Stimulated activated naive CD8-positive, alpha-beta T cell treated with anti-CD3 and anti-CD28 coated beads, Interleukin-15, Interleukin-2, amounts not matched to agents 100 ng/mL and 50 ng/mL, for 24 hours (primary cell): ENCODE measurements at regions not wholly inside any gene's neighbourhood (a gene's known extent, or its start where the extent isn't known, plus 50 kb on each side); places are given as distances from the start of the nearest gene placed in this dataset.

Source experiments
- H3K27ac Mint-ChIP-seq: one replicate; pipeline ENCODE4 v1.8.0; 2021; ENCODE audit warnings: mild to moderate bottlenecking, mixed read lengths
- H3K27me3 Mint-ChIP-seq: one replicate; pipeline ENCODE4 v1.8.0; 2021; ENCODE audit warnings: mixed read lengths
- H3K36me3 Mint-ChIP-seq: one replicate; pipeline ENCODE4 v1.8.0; 2021; ENCODE audit warnings: low read depth, mixed read lengths
- H3K4me1 Mint-ChIP-seq: one replicate; pipeline ENCODE4 v1.8.0; 2021; ENCODE audit warnings: low read depth, mixed read lengths
- H3K4me3 Mint-ChIP-seq: one replicate; pipeline ENCODE4 v1.8.0; 2021; ENCODE audit warnings: mild to moderate bottlenecking, mixed read lengths
- H3K9me3 Mint-ChIP-seq: one replicate; pipeline ENCODE4 v1.8.0; 2021; ENCODE audit warnings: mixed read lengths

DNA sequence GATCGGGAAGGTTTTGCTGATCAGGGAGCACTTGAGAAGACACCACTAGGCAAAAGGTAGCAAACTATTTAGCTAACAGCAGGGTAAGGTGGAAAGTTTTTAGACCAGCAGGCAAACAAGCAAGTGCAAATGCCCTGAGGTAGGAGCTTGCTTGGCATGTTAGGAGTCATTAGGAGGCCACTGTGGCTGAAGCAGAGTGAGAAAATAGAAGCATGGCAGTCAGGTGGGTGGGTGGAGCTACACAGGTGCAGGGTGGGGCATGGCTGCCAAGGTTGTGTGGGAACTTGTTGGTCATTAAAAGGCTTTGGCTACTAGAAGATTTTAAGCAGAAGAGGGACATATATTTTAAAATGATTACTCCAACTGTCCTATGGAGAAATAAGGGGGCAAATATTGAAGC is 77.3 kb downstream of the EDN1 start:
- H3K36me3 Mint-ChIP-seq, result no peaks in the 10 kb centered on the region
- H3K27me3 Mint-ChIP-seq, result peaks cover 14% of the 10 kb centered on the region
- peaks cover 7% of the 10 kb centered on the region for H3K9me3 Mint-ChIP-seq
- no peak overlapping the region for H3K27ac Mint-ChIP-seq
- H3K4me3 Mint-ChIP-seq, result no peak overlapping the region
- no peaks in the 10 kb centered on the region for H3K4me1 Mint-ChIP-seq

DNA sequence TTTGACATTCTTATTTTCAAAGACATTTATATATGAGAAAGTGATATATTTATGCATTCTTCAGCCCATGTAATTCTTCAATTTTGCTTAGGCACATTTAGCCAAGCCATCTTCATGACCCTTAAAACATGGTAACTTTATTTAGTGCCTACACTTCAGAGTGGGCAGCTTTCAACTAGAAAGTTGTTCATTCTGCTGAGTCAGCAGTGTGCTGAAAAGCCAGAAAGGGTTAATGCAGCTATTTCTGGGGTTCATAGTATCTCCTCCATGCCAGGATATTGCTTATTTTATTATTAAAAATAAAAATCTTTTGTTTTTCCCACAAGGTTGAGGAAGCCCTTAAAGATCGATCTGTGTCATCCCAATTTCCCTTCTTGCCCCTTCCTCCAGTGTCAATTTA is 79.2 kb downstream of the EDN1 start:
- H3K9me3 Mint-ChIP-seq, result peaks cover 7% of the 10 kb centered on the region
- no peaks in the 10 kb centered on the region for H3K4me1 Mint-ChIP-seq
- H3K27me3 Mint-ChIP-seq, result peaks cover 11% of the 10 kb centered on the region
- H3K27ac Mint-ChIP-seq, result no peak overlapping the region
- H3K36me3 Mint-ChIP-seq, result no peaks in the 10 kb centered on the region
- H3K4me3 Mint-ChIP-seq, result no peak overlapping the region

DNA sequence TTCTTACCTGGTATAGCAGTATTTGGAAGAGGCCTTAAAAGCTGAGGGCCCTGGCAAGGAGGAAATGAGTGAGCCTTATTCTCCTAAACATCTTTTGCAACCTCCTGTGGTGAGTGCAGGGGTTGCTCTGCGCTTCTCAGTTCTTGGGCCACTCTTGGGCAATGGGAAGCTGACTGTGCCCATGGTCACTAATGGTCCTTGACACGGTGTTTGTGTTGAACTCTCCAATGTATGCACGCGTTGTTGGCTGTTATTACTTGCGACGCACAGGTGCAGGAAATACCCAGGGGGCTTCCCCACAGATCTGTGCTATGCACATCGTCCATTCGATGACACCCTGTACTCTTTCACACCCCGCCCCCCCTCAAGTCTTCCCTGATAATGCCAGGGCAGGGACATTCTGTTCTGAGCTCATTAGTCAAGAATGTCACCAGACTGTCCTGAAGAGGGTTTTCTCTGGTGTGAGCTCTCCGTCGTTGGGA is 79.7 kb downstream of the EDN1 start:
- Mint-ChIP-seq H3K27ac (no peak overlapping the region), H3K9me3 (peaks cover 7% of the 10 kb centered on the region), H3K4me3 (no peak overlapping the region), H3K4me1 (no peaks in the 10 kb centered on the region), H3K27me3 (peaks cover 11% of the 10 kb centered on the region), H3K36me3 (no peaks in the 10 kb centered on the region)

DNA sequence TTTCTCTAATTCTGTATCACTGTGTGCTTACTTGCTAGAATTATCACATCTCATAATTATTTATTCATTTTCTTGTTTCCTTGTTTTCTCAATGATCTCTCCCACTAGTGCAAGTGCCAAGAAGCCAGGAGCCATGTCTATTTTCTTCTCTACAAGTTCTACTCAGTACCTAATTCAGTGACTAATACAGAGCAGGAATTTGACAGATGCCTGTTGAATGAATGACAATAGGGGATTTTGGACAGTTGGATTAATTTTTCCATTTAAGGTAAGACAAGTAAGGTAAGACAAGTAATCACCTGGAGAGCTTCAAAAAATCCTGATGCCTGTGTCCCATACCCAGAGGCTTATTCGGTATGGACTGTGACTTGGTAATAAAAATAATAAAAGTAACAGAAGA is 81.0 kb downstream of the EDN1 start:
- Mint-ChIP-seq H3K27ac (no peak overlapping the region), H3K4me3 (no peak overlapping the region), H3K36me3 (no peaks in the 10 kb centered on the region), H3K4me1 (no peaks in the 10 kb centered on the region), H3K9me3 (peaks cover 7% of the 10 kb centered on the region), H3K27me3 (peaks cover 14% of the 10 kb centered on the region)

DNA sequence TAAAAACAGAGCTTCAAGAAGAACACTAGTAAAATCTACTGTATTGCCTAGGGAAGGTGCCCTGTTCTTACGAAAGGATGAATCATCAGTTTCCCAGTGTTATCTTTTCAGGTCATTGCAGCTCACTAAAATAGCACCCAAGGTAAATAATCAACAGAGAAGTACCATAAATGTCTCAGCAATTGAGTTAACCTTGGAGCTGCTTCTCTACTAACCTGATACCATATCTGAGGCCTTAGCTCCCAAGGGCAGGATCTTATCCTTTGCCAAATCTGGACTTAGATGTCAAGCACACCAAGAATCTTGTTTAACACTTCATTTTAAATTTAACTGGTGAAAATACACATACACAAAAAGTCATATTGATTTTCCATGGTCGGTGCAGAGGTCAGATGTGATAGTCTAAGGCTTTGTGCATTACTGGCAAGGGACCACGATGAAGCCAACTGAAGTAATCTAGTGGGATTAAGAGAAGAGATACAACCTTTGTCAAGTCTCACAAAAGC is 81.5 kb downstream of the EDN1 start:
- H3K4me3 Mint-ChIP-seq, result no peak overlapping the region
- H3K9me3 Mint-ChIP-seq, result peaks cover 7% of the 10 kb centered on the region
- H3K27ac Mint-ChIP-seq, result no peak overlapping the region
- no peaks in the 10 kb centered on the region for H3K4me1 Mint-ChIP-seq
- H3K36me3 Mint-ChIP-seq, result no peaks in the 10 kb centered on the region
- H3K27me3 Mint-ChIP-seq, result peaks cover 16% of the 10 kb centered on the region

DNA sequence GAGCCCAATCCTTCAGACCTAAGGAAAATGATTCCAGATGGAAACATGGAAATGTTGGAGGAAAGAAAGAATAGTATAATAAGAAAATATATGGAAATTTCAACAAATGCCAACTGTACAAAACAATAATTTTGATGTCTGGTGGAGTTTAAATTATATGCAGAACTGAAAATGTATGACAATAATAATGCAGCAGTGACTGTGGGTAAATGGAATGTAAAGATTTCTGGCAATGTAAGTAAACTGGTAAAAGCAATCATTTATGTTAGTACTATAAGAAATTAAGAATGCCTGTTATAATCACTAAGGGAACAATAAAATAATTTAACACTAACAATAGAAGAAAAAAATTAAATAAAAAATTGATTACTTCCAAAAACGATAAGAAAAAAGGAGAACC is 89.0 kb downstream of the EDN1 start:
- peaks cover 34% of the 10 kb centered on the region for H3K27me3 Mint-ChIP-seq
- no peaks in the 10 kb centered on the region for H3K9me3 Mint-ChIP-seq
- H3K4me1 Mint-ChIP-seq, result no peaks in the 10 kb centered on the region
- H3K27ac Mint-ChIP-seq, result no peak overlapping the region
- no peak overlapping the region for H3K4me3 Mint-ChIP-seq
- H3K36me3 Mint-ChIP-seq, result no peaks in the 10 kb centered on the region

DNA sequence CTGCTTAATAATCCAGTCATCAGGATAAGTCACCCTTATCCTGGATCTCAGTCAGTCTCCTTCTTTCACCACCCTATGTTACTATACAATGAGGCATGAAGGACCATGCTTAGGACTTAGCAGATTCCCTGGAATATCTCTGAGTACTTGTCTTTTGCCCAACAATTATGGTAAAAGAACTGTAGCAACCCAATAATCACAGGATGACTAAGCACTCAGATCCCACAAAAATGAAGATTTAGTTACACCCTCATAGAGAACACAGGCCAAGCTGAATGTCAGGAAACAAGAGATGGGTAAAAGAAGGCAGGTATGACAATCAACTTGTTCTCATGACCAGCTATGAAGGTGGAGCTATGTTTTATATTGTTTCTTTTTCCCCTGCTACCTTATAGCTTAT is 91.4 kb downstream of the EDN1 start:
- H3K36me3 Mint-ChIP-seq, result no peaks in the 10 kb centered on the region
- H3K4me1 Mint-ChIP-seq, result no peaks in the 10 kb centered on the region
- no peak overlapping the region for H3K27ac Mint-ChIP-seq
- peaks cover 28% of the 10 kb centered on the region for H3K27me3 Mint-ChIP-seq
- no peak overlapping the region for H3K4me3 Mint-ChIP-seq
- no peaks in the 10 kb centered on the region for H3K9me3 Mint-ChIP-seq

DNA sequence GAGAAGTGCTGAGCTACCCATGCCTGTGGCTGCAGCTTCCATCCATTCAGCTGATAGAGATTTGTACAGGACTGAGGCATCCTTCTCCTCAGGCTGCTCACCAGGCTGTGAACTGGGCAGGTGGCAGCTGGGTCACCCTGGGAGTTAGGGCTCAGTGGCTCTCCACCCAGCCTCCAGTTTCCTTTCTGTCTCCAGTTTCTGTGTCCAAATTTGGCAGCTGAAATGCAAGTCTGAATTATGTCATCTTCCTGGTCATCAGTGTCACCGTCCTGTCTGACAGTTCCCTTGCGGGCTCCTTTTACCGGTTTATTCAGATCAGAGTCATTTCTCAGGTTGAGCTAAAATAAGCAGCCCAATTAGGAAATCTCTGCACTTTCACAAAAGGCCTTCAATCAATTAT is 93.3 kb downstream of the EDN1 start:
- Mint-ChIP-seq H3K36me3 (no peaks in the 10 kb centered on the region), H3K4me1 (no peaks in the 10 kb centered on the region), H3K27me3 (peaks cover 26% of the 10 kb centered on the region), H3K9me3 (no peaks in the 10 kb centered on the region), H3K27ac (no peak overlapping the region), H3K4me3 (no peak overlapping the region)

DNA sequence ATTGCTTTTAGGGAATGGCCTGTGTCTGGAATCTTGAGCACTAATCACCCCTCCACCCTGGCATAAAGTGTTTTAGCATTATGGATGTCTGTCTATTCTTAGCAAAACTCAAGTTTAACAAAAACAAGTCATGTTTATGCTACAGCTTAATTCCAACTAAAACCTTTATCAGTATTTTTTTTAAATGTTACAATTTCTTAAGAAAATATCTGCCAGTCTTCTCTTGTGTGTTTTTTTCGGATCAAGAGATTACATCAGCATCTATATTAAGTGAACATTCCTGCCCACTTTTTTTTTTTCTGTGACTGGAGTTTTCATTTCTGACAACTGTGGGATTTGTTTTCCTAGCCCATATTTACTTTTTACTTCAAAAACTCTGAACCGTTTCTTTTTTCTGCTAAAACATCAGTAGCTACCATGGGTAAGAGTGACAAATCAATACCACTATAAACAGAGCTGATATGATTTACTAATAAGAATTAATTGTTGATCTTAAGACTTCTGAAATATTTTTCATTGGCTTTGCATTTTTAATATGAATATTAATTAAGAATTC is 94.3 kb downstream of the EDN1 start:
- Mint-ChIP-seq H3K27ac (no peak overlapping the region), H3K4me1 (no peaks in the 10 kb centered on the region), H3K36me3 (no peaks in the 10 kb centered on the region), H3K27me3 (peaks cover 23% of the 10 kb centered on the region), H3K4me3 (no peak overlapping the region), H3K9me3 (no peaks in the 10 kb centered on the region)

DNA sequence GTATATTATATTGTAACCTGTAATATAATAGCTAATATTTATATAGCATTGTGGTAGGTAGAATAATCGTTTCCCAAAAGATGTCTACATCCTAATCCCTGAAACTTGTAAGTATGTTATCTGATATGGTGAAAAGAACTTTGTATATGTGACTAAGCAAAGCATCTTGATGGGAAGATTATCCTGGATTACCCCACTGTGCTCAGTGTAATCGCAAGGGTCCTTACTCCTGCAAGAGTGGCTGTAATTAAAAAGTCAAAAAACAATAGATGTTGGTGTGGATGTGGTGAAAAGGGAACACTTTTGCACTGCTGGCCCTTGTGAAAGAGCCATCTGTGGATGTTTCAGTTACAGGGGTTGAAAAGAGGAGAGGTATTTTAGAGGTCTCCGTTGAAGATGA is 95.2 kb downstream of the EDN1 start:
- Mint-ChIP-seq H3K4me3 (no peak overlapping the region), H3K9me3 (no peaks in the 10 kb centered on the region), H3K27me3 (peaks cover 23% of the 10 kb centered on the region), H3K4me1 (no peaks in the 10 kb centered on the region), H3K27ac (no peak overlapping the region), H3K36me3 (no peaks in the 10 kb centered on the region)

DNA sequence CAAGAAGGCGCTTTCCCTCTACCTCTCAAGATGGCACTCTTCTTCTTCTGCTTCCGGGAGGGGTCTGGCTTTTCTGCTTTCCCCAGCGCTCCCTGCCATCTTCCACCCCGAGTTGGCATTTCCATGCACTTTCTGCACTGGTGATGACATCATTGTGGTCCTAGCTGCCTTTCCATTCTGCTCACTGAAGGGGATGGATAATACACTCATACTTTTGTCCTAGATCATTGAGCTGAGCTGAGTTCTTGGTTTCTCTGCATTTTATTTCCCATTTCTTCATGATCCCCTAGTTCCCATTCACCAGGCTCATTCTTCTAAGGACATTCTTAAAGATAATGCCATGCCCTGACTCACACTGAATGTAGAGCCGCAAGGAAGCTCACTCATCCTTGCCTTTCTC is 96.7 kb downstream of the EDN1 start:
- Mint-ChIP-seq H3K36me3 (no peaks in the 10 kb centered on the region), H3K4me1 (no peaks in the 10 kb centered on the region), H3K27me3 (peaks cover 23% of the 10 kb centered on the region), H3K9me3 (no peaks in the 10 kb centered on the region), H3K4me3 (no peak overlapping the region), H3K27ac (no peak overlapping the region)

DNA sequence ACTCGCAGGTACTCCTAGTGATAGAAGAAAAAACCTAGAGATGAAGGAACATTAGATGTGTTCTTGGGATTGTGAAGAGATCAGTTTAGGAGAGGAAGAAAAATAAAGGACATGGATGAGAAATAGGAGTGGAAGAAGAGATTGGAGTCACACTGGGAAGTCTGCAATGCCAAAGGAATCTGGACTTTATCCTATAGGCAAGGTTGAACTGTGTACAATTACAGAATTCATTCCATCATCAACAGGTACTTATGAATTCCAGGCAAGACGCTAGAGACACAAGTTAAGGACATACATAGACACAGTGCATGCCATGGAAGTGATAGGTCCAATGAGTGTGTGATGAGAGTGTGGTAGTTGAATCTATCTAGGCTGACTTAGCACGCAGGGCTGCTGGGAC is 101.3 kb downstream of the EDN1 start:
- Mint-ChIP-seq H3K4me3 (no peak overlapping the region), H3K36me3 (no peaks in the 10 kb centered on the region), H3K27ac (no peak overlapping the region), H3K9me3 (no peaks in the 10 kb centered on the region), H3K27me3 (peaks cover 13% of the 10 kb centered on the region), H3K4me1 (no peaks in the 10 kb centered on the region)

DNA sequence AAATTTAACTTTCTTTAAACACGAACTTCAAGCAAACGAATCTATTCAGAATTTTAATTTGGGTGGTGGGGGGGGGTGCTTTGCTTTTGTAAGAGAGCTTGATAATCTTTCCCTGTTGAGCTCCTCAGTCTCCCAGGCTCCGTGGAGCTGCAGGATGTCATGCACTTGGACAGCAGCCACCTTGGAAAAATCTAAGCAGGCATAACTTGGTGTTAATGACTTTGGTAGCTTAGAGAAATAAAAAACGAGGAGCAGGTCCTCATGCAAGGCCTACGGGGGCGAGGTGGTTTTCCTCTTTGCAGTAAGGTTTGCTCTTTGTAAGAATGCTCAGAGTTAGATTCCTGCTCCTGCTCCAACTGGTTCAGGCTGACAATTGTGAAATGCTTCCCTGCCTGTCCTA is 102.3 kb downstream of the EDN1 start:
- Mint-ChIP-seq H3K27me3 (peaks cover 5% of the 10 kb centered on the region), H3K4me1 (no peaks in the 10 kb centered on the region), H3K27ac (no peak overlapping the region), H3K36me3 (no peaks in the 10 kb centered on the region), H3K9me3 (no peaks in the 10 kb centered on the region), H3K4me3 (no peak overlapping the region)

DNA sequence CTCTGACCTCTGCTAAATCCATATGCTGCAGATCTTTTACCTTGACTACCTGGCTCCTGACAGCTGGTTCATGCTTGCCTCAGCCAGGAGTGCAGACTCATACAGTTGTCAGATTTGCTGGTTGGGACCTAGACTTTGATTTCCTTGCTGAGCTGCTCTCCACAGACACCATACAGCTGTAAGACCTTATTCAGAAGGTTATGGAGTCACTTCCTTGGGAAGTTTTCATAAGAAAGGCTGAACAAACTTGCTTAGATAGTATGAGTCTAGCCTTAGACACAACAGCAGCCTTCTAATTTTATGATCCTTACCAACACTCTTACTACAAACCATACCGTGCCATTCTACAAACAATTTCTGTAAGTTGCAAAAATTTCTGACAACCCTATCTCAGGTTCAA is 102.9 kb downstream of the EDN1 start:
- peaks cover 4% of the 10 kb centered on the region for H3K27me3 Mint-ChIP-seq
- H3K4me1 Mint-ChIP-seq, result no peaks in the 10 kb centered on the region
- no peak overlapping the region for H3K27ac Mint-ChIP-seq
- H3K4me3 Mint-ChIP-seq, result no peak overlapping the region
- no peaks in the 10 kb centered on the region for H3K9me3 Mint-ChIP-seq
- H3K36me3 Mint-ChIP-seq, result no peaks in the 10 kb centered on the region

DNA sequence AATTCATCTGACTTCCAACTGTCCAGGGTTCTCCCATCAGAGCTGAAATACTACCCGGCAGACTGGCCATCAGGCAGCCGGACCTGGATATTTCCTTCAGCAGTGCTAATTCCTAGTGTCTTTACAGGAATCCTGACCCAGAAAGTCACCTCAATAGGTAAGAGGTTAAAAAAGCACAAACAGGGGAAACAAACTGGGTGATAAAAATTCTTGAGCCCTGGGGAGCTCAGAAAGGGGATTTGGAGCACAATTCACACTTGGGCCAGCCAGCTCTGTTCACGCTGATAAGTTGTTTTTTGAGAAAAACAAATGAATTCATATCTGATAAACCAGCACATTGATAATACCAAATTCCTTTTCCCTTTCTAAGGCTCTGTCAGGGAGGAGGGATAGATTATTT is 104.0 kb downstream of the EDN1 start:
- no peaks in the 10 kb centered on the region for H3K9me3 Mint-ChIP-seq
- H3K4me1 Mint-ChIP-seq, result no peaks in the 10 kb centered on the region
- H3K4me3 Mint-ChIP-seq, result no peak overlapping the region
- peaks cover 4% of the 10 kb centered on the region for H3K27me3 Mint-ChIP-seq
- H3K36me3 Mint-ChIP-seq, result no peaks in the 10 kb centered on the region
- H3K27ac Mint-ChIP-seq, result no peak overlapping the region

DNA sequence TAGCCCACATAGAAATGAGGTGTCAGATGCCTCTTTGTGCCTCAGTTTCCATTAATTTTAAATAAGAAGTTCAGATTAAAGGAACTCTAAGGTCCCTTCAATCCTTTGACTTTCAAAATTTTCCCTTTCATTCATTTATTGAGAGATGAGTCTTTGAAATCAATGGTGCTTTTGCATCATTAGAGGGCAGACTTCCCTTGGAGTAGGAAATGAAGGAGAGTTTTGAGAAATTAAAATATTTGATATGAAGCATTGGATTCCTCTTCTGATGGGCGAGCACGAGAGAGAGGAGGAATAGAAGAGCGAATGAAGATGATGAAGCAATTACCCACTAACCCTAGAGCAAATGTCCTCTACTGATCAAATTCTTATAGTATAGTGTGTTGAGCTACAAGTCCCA is 105.7 kb downstream of the EDN1 start:
- H3K36me3 Mint-ChIP-seq, result no peaks in the 10 kb centered on the region
- H3K4me1 Mint-ChIP-seq, result no peaks in the 10 kb centered on the region
- H3K4me3 Mint-ChIP-seq, result no peak overlapping the region
- H3K27ac Mint-ChIP-seq, result no peak overlapping the region
- H3K27me3 Mint-ChIP-seq, result peaks cover 7% of the 10 kb centered on the region
- no peaks in the 10 kb centered on the region for H3K9me3 Mint-ChIP-seq
